GM21723 (cell line): ENCODE measurements at regions not wholly inside any gene's neighbourhood (a gene's known extent, or its start where the extent isn't known, plus 50 kb on each side); places are given as distances from the start of the nearest gene placed in this dataset.
"Not testable (repeated sequence)": the region's sequence is repeated elsewhere in the genome, so short reads cannot be mapped to it uniquely, and the experiment has no call there.

Source experiments
- ATAC-seq: cut with Tn5 transposase; IDR thresholded peaks from one replicate; pipeline ENCODE4 v1.9.1; 2021; ENCODE audit warnings: mild to moderate bottlenecking, moderate library complexity; ENCODE audit not compliant: unreplicated experiment

DNA sequence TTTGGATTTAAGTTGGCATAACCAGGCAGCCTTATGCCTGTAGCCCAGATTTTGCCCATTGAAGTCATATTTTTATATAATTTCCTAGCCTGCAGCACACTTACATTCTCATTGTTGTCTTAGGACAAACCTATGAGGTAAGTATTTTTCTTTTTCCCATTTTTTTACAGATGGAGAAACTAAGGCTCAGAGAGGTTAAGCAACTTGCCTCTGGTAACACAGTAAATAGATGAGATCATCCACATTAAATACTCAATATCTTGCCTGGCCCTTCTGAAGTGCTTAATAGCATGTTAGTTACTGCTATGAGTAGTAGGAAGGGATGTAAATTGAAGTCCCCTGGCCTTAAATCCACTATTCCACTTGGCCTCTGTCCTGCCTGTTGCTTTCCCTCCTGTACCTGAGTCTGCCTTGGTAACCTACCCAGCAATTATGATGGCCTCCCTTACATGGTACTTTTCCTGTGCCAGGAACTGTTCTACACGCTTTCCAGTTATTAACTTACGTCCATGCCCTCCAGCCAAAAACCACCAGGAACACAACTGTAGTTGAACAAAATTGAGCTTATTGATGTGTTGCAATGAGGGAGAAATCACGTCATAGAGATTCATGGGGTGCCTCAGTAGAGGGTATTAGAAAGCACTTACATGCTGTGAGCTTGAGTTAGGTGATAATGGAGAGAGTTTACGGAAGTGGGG lies 111.6 kb upstream of the FGGY start:
- ATAC-seq = no peak

DNA sequence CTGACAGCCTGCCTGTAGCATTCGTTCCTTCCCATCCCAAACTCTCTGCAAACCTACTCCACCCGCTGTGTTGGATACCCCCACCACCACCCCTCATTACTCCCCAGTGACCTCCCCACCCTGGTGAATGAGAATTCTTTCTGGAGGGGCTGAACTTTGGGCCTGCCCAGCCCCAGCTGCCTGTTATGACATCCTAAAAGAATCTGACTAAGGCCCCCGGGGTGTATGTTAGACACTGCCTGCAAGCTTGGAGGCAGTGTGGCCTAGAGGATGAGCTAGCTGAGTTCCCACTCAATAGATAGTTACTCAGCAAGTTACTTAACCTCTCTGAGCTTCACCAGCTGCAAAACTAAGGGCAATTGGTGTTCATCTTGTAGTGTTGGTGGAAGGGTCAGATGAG lies 110.2 kb upstream of the FGGY start:
- ATAC-seq = no peak

DNA sequence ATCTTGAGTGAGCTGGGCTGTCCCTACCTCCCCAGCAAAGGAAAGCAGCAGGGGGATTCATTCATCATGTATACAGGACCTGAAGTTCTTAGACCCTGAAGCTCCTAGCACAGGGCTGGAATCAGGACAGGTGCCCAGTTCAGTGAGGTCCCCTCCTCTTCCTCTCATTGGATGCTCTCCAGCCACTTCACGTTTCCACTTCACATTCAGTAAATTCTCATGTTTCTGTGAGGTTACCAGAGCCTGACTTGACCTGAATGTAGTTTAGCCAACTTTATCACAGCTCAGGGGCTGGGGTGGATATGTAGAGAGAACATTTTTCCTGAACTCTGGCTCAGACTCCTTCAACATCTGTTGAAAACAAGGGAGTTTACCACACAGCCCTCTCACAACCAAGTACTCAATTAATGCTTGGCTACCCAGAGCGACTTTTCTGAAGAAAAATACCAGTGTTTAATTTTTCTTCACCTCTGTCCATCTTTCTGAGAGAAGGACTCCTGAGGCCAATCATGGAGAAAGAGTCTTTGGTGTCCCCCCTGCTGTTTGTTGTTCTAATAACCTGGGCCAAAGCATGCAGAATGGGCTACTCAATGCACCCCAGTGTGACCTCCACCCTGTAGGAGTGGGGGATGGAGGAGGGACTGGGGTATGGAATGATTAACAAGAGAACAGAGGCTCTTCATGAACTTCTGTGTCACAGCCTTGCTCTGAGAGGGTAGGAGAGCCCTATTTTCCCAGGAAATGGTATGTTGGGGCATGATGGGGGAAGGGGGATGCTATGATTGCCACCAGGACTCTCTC lies 108.3 kb upstream of the FGGY start:
- ATAC-seq = no peak

- no peak for ATAC-seq
Observed at GRCh38 chr1:59193443-59194093, 103.3 kb upstream of the FGGY start.

- no peak for ATAC-seq
Observed at GRCh38 chr1:59194621-59195020, 102.3 kb upstream of the FGGY start.

GRCh38 chr1:59195151-59195550 lies 101.7 kb upstream of the FGGY start:
- ATAC-seq = no peak

DNA sequence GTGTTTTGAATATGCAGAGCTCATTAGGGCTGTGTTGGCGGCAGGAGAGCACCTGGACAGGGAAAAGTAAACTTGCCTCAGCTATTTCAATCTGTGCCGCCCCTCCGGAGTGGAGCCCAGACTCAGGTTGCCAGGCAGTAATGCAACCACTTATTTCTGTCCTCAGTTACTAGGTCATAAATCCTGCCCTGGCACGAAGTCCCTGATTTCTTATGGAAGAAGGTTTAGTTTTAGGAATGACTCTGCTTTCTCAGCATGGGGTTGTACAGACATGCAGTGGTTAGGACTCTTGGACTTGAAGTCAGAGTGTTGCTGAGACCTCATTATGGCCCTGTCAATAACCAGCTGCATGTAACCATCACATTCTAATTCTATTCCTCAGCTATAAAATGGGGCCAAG lies 98.3 kb upstream of the FGGY start:
- no peak for ATAC-seq

GRCh38 chr1:59199147-59199546 lies 97.7 kb upstream of the FGGY start:
- no peak for ATAC-seq

- ATAC-seq = no peak
Observed at GRCh38 chr1:59199719-59200376, 97.0 kb upstream of the FGGY start.

DNA sequence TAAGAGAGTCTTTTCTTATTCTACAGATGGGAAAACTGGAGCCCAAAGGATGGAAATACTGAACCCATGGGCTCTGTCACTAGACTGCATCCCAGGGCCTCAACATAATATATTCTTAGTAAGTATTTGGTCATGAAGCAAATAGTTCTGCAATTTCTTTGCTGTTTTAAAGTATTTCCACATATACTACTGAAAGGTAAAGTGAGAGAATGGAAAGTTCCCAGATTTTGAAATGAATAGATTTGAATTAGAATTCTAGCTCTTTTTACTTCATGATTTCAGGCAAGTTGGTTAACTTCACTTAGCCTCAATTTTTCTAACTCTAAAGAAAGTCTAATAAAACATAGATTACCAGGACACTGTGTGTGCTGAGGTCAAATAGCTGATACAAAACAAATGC lies 95.6 kb upstream of the FGGY start:
- no peak for ATAC-seq

- ATAC-seq = no peak
Observed at GRCh38 chr1:59202455-59202854, 94.4 kb upstream of the FGGY start.

GRCh38 chr1:59204001-59204400 lies 92.9 kb upstream of the FGGY start:
- no peak for ATAC-seq

DNA sequence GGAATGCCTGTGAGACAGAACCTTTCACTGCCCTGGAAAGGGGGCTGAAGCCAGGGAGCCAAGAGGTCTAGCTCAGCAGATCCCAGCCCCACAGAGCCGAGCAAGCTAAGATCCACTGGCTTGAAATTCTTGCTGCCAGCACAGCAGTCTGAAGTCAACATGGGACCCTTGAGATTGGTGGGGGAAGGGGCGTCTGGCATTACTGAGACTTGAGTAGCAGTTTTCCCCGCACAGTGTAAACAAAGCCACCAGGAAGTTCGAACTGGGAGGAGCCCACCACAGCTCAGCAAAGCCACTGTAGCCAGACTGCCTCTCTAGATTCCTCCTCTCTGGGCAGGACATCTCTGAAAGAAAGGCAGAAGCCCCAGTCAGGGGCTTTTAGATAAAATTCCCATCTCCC lies 90.3 kb upstream of the FGGY start:
- ATAC-seq = not testable (repeated sequence)

GRCh38 chr1:59210430-59210829 lies 86.5 kb upstream of the FGGY start:
- not testable (repeated sequence) for ATAC-seq

GRCh38 chr1:59212706-59213105 lies 84.2 kb upstream of the FGGY start:
- no peak for ATAC-seq

- no peak for ATAC-seq
Observed at GRCh38 chr1:59214248-59215208, 82.4 kb upstream of the FGGY start.

DNA sequence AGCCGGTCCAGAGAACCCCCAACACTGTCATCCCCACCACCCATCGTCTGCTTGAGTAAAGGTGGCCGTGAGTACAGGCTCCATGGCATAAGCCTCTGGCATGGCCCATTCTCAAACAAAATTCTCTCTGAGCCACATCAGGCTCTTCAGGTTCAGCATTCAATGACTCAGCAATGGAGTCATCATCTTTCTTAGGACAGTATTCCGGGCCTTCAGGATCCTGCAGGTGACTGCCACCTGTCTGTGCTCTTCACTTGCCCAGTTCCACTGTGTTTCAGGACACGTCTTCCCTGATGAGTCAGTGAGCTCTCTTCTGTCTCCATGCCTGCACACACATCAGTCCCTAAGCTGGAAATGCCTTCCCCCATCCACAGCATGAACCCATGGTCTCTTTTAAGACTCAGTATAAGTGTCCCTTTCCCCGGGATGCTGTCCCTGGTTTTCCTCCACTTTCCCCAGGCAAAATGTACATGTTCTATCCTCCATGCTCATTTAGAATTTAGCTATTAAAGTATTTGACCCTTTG lies 81.1 kb upstream of the FGGY start:
- ATAC-seq = no peak

- ATAC-seq = not testable (repeated sequence)
Observed at GRCh38 chr1:59217439-59217838, 79.5 kb upstream of the FGGY start.

DNA sequence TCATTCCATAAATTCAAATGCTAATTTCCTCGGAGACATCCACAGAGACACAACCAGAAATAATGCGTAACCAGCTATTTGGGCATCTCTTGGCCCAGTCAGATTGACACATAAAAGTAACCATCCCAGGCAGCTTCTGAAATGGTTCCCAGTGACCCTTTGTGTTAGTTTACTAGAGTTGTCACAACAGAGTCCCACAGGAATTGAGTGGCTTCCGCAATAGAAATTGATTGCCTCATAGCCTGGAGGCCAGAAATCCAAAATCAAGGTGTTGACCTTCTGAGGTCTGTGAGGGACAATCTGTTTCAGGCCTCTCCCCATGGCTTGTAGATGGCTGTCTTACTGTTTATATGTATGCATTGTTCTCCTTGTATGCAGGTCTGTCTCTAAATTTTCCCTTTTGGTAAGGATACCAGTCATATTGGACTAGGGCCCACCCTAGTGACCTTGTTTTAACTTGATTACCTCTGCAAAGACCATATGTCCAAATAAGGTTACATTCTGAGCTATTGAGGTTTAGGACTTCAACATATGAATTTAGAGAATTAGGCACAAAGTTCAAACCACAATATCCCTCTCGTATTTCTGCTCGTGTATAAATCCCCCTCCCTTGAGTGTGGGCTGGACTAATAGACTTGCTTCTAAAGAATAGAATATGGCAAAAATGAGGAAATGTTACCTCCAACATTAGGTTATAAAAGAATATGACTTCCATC lies 78.2 kb upstream of the FGGY start:
- no peak for ATAC-seq
